HG03280 (cell line): ENCODE measurements at regions not wholly inside any gene's neighbourhood (a gene's known extent, or its start where the extent isn't known, plus 50 kb on each side); places are given as distances from the start of the nearest gene placed in this dataset.

ENCODE experiments used
- ATAC-seq: cut with Tn5 transposase; IDR thresholded peaks from one replicate; pipeline ENCODE4 v1.9.1; 2021; ENCODE audit warnings: mild to moderate bottlenecking, moderate library complexity; ENCODE audit not compliant: unreplicated experiment

GRCh38 chr10:9643782-9644181, 1373.9 kb upstream of the CELF2 start:
- no peak for ATAC-seq

GRCh38 chr10:9645404-9645803, 1372.3 kb upstream of the CELF2 start:
- ATAC-seq: no peak

DNA sequence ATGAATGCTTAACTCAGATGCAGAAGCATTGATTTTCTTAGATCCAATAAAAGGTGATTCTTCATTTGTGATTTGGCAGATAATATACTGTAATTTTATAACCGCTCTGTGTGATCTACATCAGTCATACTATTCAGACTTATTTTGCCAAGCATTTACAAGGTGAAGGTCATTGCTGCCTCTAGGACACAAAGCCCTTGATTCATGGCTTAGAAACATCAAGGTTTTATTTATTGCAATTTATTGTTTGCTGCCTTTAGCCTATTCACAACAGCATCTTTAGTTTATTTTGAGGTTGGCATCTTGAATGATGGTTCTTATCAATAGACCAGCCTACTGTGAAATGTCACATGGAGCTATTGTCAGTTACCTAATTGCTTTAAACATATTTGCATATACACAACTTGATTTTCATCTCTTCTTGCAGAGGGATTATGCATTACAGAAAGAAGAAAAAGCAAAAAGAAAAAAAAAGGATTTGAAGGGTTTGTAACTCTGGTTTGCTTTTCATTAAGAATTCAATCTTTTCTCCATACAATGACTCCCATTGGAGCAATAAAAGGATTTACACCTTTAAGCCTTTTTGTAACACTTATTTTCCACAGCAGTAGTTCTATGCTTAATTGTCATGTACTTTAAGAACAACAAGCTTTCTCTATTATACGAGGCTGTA, 1371.6 kb upstream of the CELF2 start:
- ATAC-seq: no peak

DNA sequence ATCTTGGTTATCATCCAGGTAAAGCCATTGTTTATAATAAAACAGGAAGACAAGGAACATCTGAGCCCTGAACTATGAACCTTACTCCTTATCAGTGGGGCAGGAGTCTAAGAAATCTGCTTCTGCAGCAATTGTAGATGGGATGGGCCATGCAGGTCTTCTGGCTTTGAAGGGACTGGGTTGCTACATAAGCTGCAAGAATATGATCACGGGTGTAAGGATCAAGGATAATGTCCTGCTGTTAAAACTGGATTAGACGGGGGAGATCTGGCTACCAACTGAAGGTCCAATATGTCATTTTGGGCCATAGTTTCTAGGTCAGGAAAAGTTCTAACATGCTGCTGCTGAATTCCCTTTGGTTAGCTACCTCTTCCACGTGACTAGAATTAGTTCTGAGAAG, 1363.4 kb upstream of the CELF2 start:
- ATAC-seq: no peak

- ATAC-seq: no peak
Observed at GRCh38 chr10:9656386-9656785, 1361.3 kb upstream of the CELF2 start.

DNA sequence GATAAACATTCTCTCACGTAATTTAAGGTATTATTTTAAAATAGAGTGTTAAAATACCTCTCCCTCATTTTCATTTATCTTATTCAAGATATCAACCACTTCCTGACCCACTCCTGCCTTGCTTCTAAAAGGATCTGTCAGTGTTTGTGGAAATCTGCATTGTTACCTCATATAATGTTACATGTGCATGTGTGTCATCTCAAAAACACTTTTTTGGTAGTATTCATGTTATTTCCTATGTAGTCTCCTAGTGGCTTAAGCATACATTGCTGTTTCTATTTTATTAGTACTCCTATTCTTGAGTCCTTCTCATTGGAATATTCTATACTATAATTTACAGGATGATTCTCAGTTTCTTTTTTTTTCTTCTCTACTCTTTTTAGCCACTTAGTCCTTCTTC, 1360.7 kb upstream of the CELF2 start:
- ATAC-seq: no peak

- ATAC-seq: no peak
Observed at GRCh38 chr10:9657530-9657929, 1360.1 kb upstream of the CELF2 start.

- no peak for ATAC-seq
Observed at GRCh38 chr10:9668411-9668810, 1349.3 kb upstream of the CELF2 start.

DNA sequence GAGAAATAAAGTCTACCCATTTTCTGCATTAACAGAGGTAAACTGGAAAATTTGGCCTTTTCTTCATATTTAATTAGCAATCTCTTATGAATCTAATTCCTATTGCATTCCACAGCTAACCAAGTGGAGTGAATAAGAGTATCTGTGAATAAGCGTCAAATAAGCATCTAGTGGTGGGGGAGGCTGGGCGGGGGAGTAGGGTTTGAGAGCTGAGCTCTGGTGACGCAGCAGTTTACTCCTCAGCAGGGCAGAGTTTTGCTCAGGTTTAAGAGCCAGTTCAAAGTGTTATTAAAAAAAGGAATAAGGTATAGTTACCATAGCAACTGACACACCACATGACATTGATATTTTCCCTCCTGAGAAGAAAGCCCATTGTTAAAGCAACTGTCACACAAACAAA, 1346.8 kb upstream of the CELF2 start:
- no peak for ATAC-seq

DNA sequence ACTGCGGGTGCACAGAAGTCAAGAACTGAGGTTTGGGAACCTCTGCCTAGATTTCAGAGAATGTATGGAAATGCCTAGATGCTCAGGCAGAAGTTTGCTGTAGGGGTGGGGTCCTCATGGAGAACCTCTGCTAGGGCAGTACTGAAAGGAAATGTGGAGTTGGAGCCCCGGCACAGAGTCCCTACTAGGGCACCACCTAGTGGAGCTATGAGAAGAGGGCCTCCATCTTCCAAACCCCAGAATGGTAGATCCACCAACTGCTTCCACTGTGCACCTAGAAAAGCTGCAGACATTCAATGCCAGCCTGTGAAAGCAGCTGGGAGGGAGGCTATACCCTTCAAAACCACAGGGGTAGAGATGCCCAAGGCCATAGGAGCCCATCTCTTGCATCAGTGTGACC, 1336.0 kb upstream of the CELF2 start:
- no peak for ATAC-seq

DNA sequence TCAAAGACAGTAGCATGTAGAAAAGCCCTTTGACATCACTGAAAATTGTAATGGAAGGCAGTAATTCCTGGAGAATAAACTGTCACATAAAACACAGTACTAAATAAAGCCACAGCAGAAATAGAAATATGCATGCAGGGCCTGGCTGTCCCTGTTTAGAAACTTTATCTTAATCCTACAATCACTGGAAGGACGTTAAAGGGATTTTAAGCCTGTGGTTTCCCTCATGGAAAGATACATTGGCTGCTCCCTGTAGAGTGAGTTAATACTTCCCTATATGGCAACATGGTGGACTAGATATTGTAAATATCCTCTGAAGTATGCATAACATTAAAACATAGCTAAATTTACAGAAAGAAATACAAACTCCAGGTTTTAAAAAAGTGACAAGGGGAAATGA, 1334.9 kb upstream of the CELF2 start:
- no peak for ATAC-seq

DNA sequence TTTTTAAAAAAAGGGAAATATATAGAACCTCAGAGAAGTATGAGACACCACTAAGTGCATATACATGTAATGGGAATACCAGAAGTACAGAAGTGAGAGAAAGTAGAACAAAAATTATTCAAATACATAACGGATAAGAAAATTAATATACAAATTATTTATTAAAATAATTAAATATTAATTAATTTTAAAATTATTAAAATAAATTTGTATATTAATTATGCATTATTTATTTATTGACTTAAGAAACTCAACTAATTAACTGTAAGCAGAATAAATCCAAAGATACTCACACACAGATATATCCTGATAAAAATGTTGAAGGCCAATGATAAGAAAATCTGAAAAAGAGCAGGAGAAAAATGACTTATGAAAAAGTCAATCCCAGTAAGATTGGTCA, 1333.5 kb upstream of the CELF2 start:
- no peak for ATAC-seq

- ATAC-seq: no peak
Observed at GRCh38 chr10:9685596-9685995, 1332.1 kb upstream of the CELF2 start.

GRCh38 chr10:9688711-9689110, 1329.0 kb upstream of the CELF2 start:
- ATAC-seq: no peak

GRCh38 chr10:9707216-9707615, 1310.5 kb upstream of the CELF2 start:
- no peak for ATAC-seq

DNA sequence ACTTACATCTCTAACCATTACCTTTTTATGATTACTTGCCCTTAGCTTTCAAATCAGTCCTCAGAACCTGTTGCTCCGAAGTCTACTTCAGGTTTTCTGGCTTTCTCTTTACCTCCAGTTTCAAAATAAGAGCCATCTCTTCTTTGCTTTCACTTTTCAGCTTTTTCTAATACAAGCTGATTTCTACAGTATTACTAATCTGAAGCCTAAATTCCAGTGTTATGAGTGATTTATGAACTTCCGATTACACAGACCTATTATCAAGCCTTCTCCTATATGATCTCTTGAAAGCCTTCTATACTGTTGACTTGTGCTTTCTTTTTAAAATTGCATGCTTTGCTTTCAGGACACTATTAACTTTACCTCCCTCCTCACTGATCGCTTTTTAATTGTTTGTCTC, 1307.8 kb upstream of the CELF2 start:
- no peak for ATAC-seq

- ATAC-seq: no peak
Observed at GRCh38 chr10:9712393-9712792, 1305.3 kb upstream of the CELF2 start.

DNA sequence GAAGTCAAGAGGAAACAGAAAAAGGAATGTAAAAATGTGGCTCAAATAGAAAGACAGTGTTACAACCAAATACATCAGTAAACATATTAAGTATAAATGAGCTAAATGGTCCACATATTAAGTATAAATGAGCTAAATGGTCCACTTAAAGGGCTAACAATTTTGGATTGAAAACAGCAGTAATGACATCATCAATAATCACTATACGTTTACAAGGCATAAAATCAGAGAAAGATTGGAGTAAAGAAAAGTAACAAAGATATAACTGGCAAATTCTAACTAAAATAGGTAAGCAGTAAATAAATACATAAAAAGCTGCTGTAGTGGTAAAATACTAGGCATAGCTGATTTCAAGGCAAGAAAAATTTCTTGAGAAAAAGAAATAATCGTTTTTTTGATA, 1298.4 kb upstream of the CELF2 start:
- ATAC-seq: no peak

GRCh38 chr10:9733766-9734165, 1283.9 kb upstream of the CELF2 start:
- no peak for ATAC-seq

GRCh38 chr10:9734218-9734617, 1283.5 kb upstream of the CELF2 start:
- no peak for ATAC-seq

DNA sequence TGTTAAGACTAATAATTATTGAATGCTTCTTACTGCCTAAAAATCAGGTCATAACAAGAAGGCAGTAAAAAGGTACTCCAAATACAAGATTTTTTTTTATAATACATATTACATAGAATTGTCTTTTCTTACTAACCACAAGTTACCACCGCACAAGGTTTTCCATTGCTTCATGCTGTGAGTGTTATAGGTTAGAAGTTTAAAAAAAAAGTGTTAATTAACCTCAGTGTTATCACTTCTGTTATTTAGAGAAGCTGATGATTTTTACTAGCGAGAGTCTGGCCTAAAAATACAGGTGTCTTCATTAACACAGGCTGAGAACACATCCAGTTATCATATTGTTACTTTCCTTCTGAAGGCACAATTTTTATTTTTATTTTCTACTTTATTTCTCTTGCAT, 1281.9 kb upstream of the CELF2 start:
- no peak for ATAC-seq

DNA sequence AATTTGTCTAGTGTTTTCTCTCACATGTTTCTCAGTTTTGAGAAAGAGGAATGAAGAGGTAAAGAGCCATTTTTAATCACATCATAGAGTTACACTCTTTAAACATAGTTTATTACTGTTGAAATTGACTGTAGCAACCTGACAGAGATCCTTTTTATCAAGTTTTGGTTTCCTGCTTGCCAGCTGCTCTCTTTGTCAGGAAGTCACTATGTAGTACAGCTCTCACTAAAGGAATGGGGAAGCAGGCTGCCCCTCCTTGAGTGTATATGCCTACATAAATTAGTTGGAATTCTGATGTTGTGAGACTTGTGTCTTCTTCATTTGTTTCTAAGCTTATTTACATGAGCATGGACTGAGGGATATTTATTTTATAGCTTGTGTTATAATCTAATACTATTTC, 1274.0 kb upstream of the CELF2 start:
- ATAC-seq: no peak

DNA sequence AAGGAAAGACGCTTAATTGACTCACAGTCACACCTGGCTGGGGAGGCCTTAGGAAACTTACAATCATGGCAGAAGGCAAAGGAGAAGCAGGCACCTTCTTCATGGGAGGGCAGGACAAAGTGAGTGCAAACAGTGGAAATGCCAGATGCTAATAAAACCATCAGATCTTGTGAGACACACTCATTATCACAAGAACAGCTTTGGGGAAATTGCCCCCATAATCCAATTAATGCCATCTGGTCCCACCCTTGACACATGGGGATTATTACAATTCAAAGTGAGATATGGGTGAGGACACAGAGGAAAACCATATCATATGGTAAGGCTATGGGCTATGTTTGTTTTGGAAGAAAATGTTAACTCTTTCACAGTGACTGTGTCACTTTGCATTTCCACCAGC, 1272.5 kb upstream of the CELF2 start:
- no peak for ATAC-seq
